ENCODE measurements at regions not wholly inside any gene's neighbourhood (a gene's known extent, or its start where the extent isn't known, plus 50 kb on each side); places are given as distances from the start of the nearest gene placed in this dataset.

DNA sequence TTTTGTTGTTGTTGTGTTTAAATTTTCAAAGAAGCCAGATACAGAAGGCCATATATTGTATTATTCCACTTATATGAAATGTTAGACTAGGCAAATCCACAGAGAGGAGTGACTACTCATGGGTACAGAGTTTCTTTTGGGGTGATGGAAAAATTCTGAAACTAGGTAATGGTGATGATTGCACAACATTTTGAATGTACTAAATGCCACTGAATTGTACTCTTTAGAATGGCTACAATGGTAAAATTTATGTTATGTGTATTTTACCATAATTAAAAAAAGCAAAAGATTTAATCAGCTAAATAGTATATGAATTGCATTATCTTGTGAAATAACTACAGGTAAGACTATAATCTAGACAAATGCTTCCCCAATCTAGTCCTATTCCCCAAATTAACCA lies 733.6 kb upstream of the TMEM132C start:
- DNase-seq (ENCODE audit: low read depth): no peak

DNA sequence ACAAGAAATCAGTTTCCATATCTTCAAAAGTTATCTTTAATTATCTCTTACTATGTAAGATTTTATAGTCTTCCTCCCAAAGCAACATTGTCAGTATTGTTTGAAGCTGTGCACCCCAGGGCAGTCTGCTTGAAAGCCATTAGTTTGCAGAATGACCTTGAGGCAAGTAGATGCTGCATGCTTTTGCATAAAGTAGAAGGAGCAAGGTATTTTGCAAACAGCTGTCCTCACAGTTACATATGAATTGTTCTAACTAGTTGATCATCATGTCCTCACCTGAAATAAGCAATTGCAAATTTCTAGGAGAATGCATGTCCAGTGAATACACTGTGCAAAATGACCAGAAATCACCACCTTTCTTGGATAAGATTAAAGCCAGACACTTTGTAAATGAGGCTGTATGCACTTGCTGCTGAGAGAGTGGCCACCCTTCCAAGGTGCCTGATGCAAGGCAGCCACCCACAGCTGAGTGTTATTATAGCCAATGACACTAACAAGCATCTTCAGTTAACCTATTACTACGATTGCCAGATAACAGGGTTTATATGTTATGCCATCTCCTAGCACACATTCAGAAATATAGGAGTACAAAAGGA lies 730.0 kb upstream of the TMEM132C start:
- no peak for DNase-seq (ENCODE audit: low read depth)

DNA sequence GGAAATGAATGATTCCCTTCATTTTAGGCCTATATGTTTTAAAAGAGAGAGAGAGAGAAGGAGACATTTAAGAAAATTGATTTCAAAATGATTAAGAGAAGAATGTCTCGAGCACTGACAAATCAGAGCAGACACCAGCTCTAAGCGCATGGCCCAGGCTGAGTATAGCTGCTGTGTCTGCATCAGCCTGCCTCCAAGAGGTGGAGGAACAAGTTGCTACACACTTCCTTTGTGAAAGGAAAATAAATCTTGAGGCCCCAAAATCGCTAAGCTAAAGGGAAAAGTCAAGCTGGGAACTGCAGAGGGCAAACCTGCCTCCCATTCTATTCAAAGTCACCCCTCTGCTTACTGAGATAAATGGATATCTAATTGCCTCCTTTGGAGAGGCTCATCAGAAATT lies 728.7 kb upstream of the TMEM132C start:
- DNase-seq (ENCODE audit: low read depth): no peak

DNA sequence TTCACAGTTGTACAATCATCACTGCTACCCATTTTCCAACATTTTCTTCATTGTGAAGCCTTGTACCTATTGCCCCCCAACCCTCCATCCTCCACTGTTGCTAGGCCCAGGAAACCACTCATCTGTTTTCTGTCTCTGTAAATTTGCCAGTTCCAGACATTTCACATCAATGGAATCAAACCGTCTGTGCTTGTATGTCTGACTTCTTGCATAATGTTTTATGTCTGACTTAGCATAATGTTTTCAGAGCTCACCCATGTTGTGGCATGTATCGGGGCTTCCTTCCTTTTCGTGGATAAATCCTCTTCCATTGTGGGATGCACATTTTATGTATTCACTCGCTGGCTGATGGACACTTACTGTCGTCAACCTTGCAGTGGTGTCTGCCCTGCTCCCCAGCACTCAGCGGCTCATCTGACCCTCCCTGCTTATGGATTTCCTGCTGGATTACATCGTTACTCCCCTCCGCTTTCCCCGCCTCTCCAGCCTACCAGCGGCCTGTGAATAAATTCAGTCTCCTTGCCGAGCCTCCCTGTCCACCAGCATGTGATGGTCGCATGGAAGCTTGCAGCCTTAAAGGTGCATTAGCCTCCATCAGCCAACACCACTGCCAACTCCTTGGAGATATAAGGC lies 727.6 kb upstream of the TMEM132C start:
- DNase-seq (ENCODE audit: low read depth): no peak

DNA sequence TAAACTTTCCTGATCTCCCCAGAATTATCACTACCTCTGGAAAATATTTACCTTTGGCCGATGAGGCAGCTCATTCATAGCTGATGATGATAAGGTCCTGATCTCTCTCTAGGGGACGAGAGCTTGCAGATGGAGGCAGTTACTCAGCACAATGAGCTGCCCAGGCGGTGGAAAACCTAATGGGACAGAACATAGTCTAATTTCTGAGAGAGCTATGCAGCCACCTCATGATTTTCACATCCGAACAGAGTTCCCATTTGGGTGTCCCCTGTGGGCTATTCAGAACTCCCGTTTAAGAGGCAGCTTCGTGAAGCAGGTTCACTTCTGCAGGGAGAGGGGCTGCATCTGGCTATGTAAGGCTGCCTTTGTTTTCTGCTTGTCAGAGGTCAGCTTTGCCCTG lies 724.6 kb upstream of the TMEM132C start:
- no peak for DNase-seq (ENCODE audit: low read depth)

DNA sequence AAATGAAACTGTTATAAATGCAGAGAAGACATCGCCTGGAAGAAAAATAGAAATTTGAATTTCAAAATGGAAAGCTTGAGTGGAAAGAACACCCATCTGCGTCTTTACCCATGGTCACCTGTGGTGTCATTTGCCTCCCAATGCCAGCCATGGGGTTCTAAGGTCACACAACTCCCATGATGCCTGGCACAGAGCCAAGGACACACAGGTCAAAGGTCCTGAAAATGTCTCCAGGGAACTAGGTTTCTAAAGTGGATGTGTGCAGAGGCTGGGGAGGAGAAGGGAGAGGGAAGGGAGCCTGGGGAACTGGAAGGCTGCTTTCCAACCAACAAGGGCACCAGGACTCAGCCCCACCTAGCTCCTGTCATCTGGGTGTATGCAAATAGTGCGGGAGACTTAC lies 724.0 kb upstream of the TMEM132C start:
- no peak for DNase-seq (ENCODE audit: low read depth)

DNA sequence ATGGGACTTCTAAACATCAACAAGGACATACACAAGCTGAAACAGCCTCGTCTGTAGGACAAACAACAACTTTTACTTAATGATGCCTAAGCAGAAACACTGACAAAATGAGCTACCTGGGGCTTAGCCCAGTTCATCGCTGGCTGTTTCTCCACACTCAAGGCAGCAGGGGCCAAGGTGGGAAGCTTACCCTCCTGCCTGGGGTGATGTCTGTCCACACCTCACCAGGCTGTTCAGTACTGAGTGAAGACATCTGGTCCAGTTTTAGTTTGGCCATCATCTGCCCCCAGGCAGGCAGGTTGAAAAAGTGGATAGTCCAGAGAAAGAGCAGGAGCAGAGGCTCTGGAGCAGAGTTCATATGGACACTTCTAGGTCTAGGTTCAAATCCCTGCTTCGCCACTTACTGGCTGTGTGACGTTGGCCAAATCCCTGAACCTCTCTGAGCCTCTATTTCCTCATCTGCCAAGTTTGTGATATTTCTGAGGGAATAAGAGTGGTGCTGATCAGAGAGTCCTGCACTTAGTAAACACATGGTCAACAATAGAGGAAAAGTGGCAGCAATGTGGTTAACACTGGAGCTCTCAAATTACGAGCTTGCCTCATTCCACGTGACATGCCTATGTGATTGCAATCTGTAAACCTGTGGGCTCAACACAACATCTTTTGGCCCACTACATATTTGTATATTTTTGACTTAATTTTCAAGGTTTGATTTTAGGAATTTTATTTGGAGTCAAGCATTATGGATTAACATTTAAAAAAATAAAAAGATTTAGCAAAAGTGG lies 720.1 kb upstream of the TMEM132C start:
- no peak for DNase-seq (ENCODE audit: low read depth)

DNA sequence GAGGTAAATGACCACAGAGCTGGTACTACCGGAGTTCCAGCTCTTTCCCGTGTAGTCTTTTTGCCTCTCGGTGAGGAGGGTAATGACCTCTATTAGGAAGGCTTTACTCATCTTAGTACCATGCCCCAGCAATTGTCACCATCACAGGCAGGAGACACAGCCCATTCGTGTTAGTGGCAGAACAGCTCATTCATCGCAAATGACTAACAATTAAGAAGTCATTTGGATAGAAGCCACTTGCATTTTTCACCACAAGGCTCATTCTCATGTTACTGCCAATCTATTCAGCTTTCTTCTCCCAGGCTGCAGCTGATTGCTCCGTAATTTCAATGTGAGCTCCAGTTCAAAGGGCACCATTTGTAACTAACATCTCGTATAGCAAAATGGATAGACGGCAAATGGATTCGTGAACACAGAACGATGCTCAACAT lies 718.8 kb upstream of the TMEM132C start:
- DNase-seq (ENCODE audit: low read depth): no peak

DNA sequence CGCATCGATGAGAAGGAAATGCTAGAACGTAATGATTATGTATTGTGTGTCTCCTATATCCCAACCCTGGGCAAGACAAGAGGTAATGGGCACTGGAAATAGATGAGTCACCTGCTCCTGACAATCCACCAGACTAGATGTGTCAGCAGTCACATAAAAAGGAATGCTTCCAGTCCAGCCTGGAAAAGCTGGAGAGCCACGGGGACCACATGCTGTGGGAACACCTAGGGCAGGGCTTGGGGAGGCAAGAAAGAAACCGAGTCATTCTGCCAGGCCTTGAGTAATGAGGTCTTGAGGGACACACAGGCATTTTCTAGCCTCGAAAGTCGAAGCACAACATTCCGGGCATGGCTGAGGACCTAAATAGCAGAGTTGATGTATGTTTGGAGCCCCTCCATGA lies 716.7 kb upstream of the TMEM132C start:
- no peak for DNase-seq (ENCODE audit: low read depth)

DNA sequence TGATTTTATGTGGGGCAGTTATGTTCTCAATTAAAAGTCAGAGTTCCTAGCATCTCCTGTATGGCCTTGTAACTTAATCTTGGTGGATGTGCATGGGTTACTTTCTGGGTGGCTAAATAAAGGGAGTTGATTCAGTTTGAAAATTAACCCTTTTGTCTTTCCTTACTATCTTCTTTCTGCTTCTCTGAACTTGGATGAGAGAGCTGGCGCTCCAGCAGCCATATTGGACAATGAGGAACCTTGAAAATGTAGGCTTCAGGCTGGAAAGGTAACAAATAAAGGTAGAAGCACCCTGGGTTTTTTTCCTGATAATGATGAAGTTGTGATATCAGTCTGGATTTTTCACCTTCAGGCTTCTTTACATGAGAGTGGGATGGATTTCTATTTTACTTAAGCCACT lies 714.1 kb upstream of the TMEM132C start:
- DNase-seq (ENCODE audit: low read depth): no peak

DNA sequence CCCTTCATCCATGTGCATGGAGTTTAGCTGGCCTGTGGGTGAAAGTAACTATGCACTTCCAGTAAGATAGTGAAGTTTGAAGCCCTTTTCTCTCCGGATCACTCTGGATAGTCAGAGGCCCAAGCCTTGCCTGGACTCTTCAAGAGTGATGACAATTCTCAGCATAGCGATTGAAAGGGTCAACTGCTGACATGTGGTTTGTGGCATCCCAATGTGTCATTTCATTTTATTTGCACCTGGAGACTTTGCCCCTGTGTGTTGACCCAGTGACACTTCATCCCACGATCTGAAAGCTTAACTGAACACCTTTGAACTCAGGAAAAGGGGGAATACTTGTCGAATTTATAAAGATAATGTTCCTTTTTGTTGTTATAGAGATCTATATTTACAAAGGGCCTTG lies 711.9 kb upstream of the TMEM132C start:
- DNase-seq (ENCODE audit: low read depth): no peak

DNA sequence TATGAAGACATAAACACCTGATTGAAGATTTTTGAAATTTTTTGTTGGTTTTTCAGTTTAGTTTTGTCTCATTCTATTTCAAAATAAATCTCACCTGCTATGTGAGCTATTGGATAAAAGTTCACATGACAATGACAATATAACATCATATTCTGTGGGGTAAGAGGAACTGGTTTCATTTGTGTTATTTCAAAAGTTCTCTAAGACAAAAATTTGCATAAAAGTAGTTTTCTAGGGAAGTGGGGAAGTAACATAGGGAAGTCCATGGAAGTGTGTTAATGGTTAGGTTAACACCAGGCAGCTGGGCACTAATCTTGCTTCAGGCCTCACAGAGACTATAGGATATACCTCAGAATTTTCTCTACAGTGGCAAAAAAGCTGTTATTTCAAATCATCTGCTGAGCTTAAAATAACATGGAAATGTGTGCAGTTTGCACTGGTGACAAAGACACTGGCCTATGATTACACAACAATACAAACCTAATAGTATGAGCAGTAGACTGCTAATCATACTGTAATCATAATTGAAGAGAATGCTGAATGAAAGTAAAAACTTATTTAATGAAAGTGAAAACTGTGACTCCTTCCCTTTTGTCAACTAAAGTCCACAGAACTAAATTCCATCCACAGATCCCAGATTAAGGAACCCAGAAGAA lies 710.6 kb upstream of the TMEM132C start:
- no peak for DNase-seq (ENCODE audit: low read depth)

DNA sequence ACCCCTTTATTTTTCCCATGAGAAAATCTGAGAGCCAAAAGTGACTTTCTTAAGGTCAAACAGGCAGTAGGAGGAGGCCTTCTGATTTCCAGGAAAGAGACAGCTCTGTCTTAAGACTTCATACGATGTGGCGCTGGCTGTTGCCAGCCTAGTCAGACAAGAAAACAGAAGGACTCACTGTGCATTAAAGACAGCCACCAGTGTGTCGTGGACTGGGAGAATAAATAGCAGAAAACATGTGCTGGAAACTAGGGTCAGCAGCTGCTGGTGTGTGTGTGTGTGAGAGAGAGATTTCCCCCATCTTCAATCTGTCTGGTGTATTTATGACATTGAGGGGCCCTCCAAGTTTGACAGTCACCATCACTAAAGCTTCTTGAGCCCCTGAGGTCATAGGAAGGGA lies 708.6 kb upstream of the TMEM132C start:
- no peak for DNase-seq (ENCODE audit: low read depth)

DNA sequence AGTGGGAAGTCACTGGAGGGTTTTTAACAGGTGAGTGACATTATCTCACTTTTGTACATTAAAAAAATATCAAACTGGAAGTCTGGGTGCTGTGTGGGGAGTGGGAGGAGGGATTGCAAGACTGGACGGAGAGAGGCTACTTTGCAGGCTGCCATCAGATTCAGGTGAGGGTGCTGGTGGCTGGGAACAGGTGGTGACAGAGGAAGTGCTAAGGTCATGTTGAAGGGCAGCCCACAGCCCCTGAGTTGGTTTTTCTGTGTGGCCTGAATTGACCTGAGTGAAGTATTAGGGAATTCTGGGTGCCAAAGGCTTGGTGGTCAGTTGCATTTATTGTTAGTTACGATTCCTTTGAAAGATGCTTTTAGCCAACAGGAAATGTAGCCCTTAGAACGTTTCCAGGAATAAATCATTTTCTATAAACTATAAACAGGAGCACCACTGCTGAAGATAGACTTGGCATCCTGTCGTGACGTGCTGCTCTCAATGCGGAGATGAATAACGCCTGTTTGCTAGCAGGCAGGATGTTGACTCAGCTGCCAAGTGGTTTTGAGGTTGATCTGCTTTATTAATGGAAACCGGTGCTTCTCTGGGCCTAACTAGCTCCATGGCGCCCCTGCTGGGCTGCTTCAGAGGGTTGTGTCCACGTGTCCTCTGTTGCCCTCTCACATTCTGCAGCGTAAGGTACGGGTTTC lies 707.5 kb upstream of the TMEM132C start:
- peak; percentile 41 for DNase-seq (ENCODE audit: low read depth)

DNA sequence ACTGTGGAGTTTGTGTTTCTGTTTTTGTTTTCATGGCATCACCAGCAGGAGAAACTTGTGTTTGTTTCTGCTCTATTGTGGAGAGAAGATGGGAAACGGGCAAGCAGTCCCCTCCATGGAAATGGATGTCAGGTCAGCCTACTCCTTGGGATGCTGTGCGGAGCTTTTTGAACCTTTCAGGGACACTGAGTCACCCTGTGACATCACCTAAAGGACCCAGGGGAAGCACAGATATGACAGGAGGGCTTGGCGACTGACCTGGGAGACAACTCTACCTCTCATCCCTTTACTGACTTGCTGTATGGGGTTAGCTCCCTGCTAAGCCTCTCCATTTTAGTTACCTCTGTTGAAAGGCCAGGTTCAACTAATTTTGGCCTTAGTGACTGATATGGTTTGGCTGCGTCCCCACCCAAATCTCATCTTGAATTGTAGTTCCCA lies 706.9 kb upstream of the TMEM132C start:
- no peak for DNase-seq (ENCODE audit: low read depth)

DNA sequence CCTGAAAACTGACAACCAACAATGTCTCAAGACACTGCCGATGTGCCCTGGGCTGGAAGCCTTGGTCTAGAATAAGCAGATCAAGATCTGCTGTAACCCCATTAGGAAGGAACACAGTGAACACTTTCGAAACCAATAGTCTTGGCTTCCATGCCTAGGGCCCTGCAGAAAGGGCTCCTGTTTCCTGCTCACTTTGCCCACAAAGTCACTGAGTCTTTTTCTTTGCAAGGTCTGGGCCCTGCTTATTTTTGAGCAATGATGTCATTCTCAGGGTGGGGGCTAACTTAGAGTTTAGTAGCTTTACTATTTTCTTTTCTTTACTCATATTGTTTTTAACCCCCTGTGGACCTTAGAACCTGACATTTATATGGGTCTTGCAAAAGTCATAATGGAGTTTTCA lies 704.2 kb upstream of the TMEM132C start:
- no peak for DNase-seq (ENCODE audit: low read depth)

DNA sequence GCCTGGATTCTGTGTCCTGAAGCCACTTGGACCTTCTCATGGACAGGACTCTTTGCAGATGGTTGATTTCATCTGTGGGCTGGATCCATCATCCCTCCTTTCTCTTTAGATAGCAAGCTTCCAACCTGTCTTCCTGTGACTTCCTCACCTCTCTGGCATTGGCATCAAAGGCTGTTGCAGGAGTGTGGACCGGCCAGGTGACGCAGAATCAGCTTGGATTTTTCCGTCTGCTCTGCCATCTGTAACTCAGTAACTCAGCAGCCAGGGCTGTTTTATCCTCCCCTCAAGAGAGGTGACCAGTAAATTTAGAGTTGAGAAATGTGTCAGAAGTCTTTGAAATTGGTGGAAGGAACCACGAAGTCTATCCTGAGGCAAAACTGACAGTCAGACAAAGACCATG lies 701.7 kb upstream of the TMEM132C start:
- DNase-seq (ENCODE audit: low read depth): no peak

DNA sequence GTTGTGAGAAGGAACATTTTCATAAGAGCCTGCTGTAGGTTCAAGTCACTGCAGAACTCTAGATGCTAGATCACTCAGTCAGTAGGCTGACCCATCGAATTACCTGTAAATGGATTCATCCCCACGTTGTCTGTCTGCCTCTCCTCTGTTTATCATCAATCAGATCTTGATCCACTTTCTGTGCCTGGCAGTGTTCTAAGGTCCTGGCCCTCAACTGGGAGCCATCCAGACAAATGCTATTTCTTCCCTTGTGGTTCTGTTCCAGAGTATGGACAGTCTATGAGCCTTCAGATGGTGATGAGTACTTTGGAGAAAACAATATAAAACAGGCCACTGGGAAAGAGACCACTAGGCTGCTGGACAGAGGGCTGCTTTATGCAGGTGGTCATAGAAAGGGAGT lies 699.4 kb upstream of the TMEM132C start:
- no peak for DNase-seq (ENCODE audit: low read depth)

DNA sequence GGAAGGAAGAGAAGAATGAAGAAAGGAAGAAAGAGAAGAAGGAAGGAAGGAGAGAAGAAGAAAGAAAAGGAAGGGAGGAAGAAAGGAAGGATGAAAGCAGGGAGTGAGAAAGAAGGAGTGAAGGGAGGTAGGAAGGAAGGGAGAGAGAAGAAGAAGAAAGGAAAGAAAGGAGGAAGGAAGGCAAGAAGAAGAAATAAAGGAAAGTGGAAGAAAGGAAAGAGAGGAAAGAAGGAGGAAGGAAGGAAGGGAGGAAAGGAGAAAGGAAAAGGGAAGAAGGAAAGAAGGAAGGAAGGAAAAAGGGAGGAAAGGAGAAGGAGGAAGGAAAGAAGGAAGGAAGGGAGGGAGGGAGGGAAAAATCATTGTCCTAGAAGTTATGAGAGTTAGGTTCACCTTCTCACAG lies 696.6 kb upstream of the TMEM132C start:
- no peak for DNase-seq (ENCODE audit: low read depth)

DNA sequence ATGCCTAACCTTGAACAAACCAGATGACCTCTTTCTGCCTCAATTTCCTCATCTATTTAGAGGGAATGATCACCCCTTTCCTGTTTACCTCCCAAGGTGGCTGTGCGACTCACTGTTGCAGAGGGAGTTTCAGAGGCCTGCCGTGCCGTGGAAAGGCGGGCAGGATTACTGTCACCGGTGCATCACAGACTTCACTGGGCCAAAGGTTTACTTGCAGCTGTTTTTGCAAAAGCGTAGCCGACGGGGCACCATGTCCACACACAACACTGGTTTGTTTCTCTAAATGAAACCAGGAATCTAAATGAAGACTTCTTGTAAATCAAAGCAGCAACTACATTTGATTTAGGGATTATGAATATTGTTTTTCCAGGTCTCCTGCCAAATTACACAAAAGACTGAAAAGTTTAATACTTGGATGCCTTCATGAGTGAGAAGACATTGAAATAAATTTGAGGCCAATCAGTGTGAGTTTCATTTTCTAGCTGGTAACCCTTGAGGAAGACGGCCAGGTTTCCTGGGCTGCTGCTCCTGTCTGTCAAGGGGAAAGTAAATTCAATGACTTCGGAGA lies 696.1 kb upstream of the TMEM132C start:
- no peak for DNase-seq (ENCODE audit: low read depth)

DNA sequence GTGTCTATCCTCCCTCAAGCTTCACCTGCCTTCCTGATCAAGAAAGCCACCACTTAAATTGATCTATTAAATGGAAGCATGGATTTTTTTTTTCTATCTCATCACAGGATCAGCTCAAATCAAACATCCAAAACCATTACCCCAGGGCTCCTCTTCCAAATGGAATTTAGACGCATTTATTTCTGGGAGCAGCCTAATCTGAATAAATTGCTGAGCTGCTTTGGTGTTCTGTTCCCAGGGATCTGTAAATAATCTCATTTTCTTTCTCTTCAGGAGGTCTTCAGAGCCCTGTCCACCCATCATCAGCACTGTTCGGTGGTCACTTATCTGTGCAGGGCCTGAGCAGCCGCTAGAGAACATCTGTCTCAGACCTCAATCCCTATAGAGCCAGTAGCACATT lies 695.4 kb upstream of the TMEM132C start:
- DNase-seq (ENCODE audit: low read depth): no peak

DNA sequence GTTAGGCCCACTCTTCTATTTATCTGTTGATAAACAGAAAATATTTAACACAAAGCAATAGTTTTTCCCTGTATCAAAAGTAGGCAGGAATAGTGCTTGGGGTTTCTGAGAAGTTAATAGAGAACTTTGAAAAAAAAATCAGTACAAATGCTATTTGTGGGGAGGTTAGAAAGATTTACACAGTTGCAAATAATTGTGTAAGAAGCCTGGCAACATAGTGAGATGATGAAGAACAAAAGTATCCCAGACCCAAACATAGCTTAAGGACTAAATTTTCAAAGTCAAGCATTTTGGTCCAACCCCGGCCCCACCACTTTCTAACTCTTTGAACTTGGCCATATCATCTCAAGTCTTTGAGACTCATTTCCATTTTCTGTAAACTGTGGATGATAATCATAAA lies 687.5 kb upstream of the TMEM132C start:
- no peak for DNase-seq (ENCODE audit: low read depth)

Measured in HS-27A (cell line).